ENCODE measurements at regions not wholly inside any gene's neighbourhood (a gene's known extent, or its start where the extent isn't known, plus 50 kb on each side); places are given as distances from the start of the nearest gene placed in this dataset.

GRCh38 chr3:61350782-61351309, 99.6 kb upstream of the FHIT start:
- no peak overlapping the region for H2AFZ ChIP-seq (ENCODE audit: control insufficient read depth, low read depth, low read length)
- no peaks in the 10 kb centered on the region for H3K79me2 ChIP-seq (ENCODE audit: control insufficient read depth, insufficient read depth, low read length)
- ChIA-PET POLR2A (no interaction called here), SMC1A (ENCODE audit: uncharacterized antibody, unreplicated experiment) (no interaction called here), RAD21 (ENCODE audit: unreplicated experiment) (no interaction called here), CTCF (no interaction called here)
- FAIRE-seq, result no peak
- in situ Hi-C loops (cut with MboI), result no loop called here
- no peak overlapping the region for H3K9ac ChIP-seq (ENCODE audit: control insufficient read depth, insufficient read depth, low read length)
- no peak for ATAC-seq
- H3K4me1 ChIP-seq (ENCODE audit: control insufficient read depth, insufficient read depth, low read length), result peaks cover 4% of the 10 kb centered on the region; the same call in 1 of the 2 replicates
- no peaks in the 10 kb centered on the region for H4K20me1 ChIP-seq (ENCODE audit: control insufficient read depth, insufficient read depth)
- DNase-seq (ENCODE audit: low read depth, low spot score), result no peak
- no peak overlapping the region for H3K4me3 ChIP-seq
- H3K4me2 ChIP-seq (ENCODE audit: control insufficient read depth, insufficient read depth), result no peak overlapping the region
- H3K27ac ChIP-seq (ENCODE audit: control insufficient read depth, insufficient read depth), result no peak overlapping the region
- no peaks in the 10 kb centered on the region for H3K9me3 ChIP-seq (replicated peaks; ENCODE audit: control insufficient read depth, insufficient read depth, low read length)
- no TSS peak for BruUV-seq (replicated peaks)
- H3K36me3 ChIP-seq (ENCODE audit: control insufficient read depth in 2 of 2, insufficient read depth in 2 of 2, low read length in 1 of 2), result no peaks in the 10 kb centered on the region
- intact Hi-C loops (cut with micrococcal nuclease; ENCODE audit: unreplicated experiment), result no loop called here
- no peak for TF ChIP-seq FOS (IDR thresholded peaks at IDR 0.05; ENCODE audit: borderline replicate concordance, extremely low read depth, insufficient read length)
- no peak for TF ChIP-seq GABPA (IDR thresholded peaks at IDR 0.05; ENCODE audit: low read depth)
- no peak for TF ChIP-seq CHD4 (IDR thresholded peaks at IDR 0.05)
- no peak for TF ChIP-seq ETV6 (conservative IDR thresholded peaks at IDR 0.05 in 1 of 2, IDR thresholded peaks at IDR 0.05 in 1 of 2; ENCODE audit: borderline replicate concordance in 1 of 2, low read depth in 1 of 2)
- TF ChIP-seq PKNOX1 (IDR thresholded peaks at IDR 0.05), result no peak
- no peak for TF ChIP-seq NR2C1 (IDR thresholded peaks at IDR 0.05)
- no peak for TF ChIP-seq SUZ12 (IDR thresholded peaks at IDR 0.05; ENCODE audit: unreplicated experiment)
- TF ChIP-seq ZNF24 (IDR thresholded peaks at IDR 0.05), result no peak
- TF ChIP-seq FOXK2 (IDR thresholded peaks at IDR 0.05), result no peak
- H3K27me3 ChIP-seq (replicated peaks in 1 of 2; ENCODE audit: control insufficient read depth in 2 of 2, insufficient read depth in 2 of 2, low read length in 1 of 2), result no peaks in the 10 kb centered on the region; a peak in 1 of 4 replicates
- WGBS (ENCODE audit: insufficient coverage, insufficient replicate concordance, low lambda C conversion rate, missing lambda C conversion rate), result 71% methylated on average over 6 of the region's 6 CpGs
